Spleen (tissue), 11 donors: ENCODE measurements at regions not wholly inside any gene's neighbourhood (a gene's known extent, or its start where the extent isn't known, plus 50 kb on each side); places are given as distances from the start of the nearest gene placed in this dataset.

Source experiments
- DNase-seq: peaks from one replicate; pipeline ENCODE4 v3.0.0-alpha.2; 2020
- H3K27ac ChIP-seq, 8 donors: fragments of 200-600 bp; sonication (generic) in 7 of 8; 1 replicate in 4 of 8; 2 replicates in 4 of 8; pipeline versions ENCODE4 v1.5.0 to v1.8.0; 2016 to 2021; ENCODE audit warnings: inconsistent platforms in 4 of 8, mild to moderate bottlenecking in 4 of 8, moderate library complexity in 1 of 8
- H3K27me3 ChIP-seq, 7 donors: fragments of 200-600 bp; sonication (generic) in 6 of 7; replicated peaks in 1 of 7; 1 replicate in 4 of 7; 2 replicates in 3 of 7; pipeline versions ENCODE4 v1.5.0 to v1.8.0; 2016 to 2021; ENCODE audit warnings: inconsistent platforms in 3 of 7, mild to moderate bottlenecking in 1 of 7
- H3K36me3 ChIP-seq, 6 donors: fragments of 200-600 bp; sonication (generic) in 5 of 6; 1 replicate in 4 of 6; 2 replicates in 2 of 6; pipeline versions ENCODE4 v1.5.0 to v1.8.0; 2016 to 2021; ENCODE audit warnings: inconsistent platforms in 2 of 6
- H3K4me1 ChIP-seq, 6 donors: fragments of 200-600 bp; sonication (generic) in 5 of 6; 1 replicate in 3 of 6; 2 replicates in 3 of 6; pipeline versions ENCODE4 v1.5.0 to v1.8.0; 2016 to 2021; ENCODE audit warnings: inconsistent platforms in 3 of 6
- H3K4me3 ChIP-seq, 8 donors: fragments of 200-600 bp; sonication (generic) in 7 of 8; 1 replicate in 4 of 8; 2 replicates in 4 of 8; pipeline versions ENCODE4 v1.5.0 to v1.8.0; 2016 to 2021; ENCODE audit warnings: inconsistent platforms in 4 of 8, mild to moderate bottlenecking in 4 of 8, moderate library complexity in 2 of 8
- H3K9me3 ChIP-seq, 8 donors: fragments of 200-600 bp; sonication (generic) in 7 of 8; 1 replicate in 4 of 8; 2 replicates in 4 of 8; pipeline versions ENCODE4 v1.5.0 to v1.8.0; 2016 to 2021; ENCODE audit warnings: inconsistent platforms in 4 of 8
- POLR2A ChIP-seq, 3 donors: fragments of 450-650 bp; IDR thresholded peaks; one replicate each; pipeline ENCODE4 v1.5.1; 2017; ENCODE audit warnings: antibody characterized with exemption in 3 of 3, mild to moderate bottlenecking in 1 of 3
- POLR2AphosphoS5 ChIP-seq, 3 donors: sonication (generic); formaldehyde crosslinking; IDR thresholded peaks; one replicate each; pipeline ENCODE4 v1.5.1; 2017; ENCODE audit warnings: antibody characterized with exemption in 3 of 3
- WGBS, 5 donors: extraction: QIAGEN DNeasy Blood & Tissue Kit in 3 of 5; methylation state at CpG; one replicate each; pipeline versions ENCODE4 v1.1.5 to v1.1.7; 2013 to 2018; 5-methylcytosine and 5-hydroxymethylcytosine counted together
- intact Hi-C: fragments of 100-400 bp; cut with DNase I; formaldehyde crosslinking; loops from one replicate; pipeline ENCODE4 v1.15.0; 2023; ENCODE audit warnings: low total_unique reads
- TF ChIP-seq, protein P1 (sequence below), 11 experiments: fragments of 200-600 bp in 7 of 11; fragments of 450-650 bp in 4 of 11; sonication (generic) in 4 of 11; IDR thresholded peaks in 8 of 11; conservative IDR thresholded peaks in 3 of 11; 1 replicate in 7 of 11; 2 replicates in 4 of 11; pipeline versions ENCODE4 v1.4.0 to v1.8.0; 2016 to 2021; ENCODE audit warnings: antibody characterized with exemption in 11 of 11, inconsistent platforms in 4 of 11, mild to moderate bottlenecking in 1 of 11
- donor health status: healthy with polysubstance abuse.
- donor health status: DM: no; HTN: no; CAD: no; lungs with moderate emphysema.
- donor health status: DM: no; HTN: no; CAD: no.
- donor health status: Bipolar disorder and iron deficiency.
- donor health status: healthy.
- donor health status: DM: no; HTN: no; CAD: no.
- donor health status: DM: yes; HTN: yes; CAD: no.

DNA sequence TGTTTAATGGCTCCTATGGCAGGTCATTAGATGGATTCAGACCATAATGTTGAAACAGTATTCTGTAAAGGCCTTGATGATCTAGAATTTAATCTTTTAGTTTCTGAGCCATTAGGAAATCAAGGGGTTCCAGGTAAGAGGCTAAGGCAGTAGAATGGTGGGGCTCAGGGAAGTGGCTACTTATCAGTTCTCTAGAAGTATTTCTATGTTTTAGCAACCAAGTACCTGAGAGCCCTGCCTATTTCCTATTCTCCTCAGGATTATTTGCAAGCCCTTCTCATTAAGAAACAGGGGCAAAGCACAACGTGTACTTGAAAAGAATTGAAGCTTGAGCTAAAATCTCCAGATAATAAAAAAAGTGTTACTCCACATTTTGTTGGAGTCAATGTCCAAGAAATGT is 646.5 kb downstream of the RNF144B start:
- 54 to 76% (median 67%) methylated on average over 1 of the region's 1 CpG for whole genome bisulfite sequencing, 5 donors
- no peaks in the 10 kb centered on the region for H3K4me1 ChIP-seq
- TF ChIP-seq POLR2AphosphoS5 (IDR thresholded peaks at IDR 0.05): no peak
- TF ChIP-seq, protein P1, sequence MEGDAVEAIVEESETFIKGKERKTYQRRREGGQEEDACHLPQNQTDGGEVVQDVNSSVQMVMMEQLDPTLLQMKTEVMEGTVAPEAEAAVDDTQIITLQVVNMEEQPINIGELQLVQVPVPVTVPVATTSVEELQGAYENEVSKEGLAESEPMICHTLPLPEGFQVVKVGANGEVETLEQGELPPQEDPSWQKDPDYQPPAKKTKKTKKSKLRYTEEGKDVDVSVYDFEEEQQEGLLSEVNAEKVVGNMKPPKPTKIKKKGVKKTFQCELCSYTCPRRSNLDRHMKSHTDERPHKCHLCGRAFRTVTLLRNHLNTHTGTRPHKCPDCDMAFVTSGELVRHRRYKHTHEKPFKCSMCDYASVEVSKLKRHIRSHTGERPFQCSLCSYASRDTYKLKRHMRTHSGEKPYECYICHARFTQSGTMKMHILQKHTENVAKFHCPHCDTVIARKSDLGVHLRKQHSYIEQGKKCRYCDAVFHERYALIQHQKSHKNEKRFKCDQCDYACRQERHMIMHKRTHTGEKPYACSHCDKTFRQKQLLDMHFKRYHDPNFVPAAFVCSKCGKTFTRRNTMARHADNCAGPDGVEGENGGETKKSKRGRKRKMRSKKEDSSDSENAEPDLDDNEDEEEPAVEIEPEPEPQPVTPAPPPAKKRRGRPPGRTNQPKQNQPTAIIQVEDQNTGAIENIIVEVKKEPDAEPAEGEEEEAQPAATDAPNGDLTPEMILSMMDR (IDR thresholded peaks at IDR 0.05 in 8 of 11, conservative IDR thresholded peaks at IDR 0.05 in 3 of 11): no peak
- TF ChIP-seq POLR2A (IDR thresholded peaks at IDR 0.05): no peak
- H3K27ac ChIP-seq: no peak overlapping the region
- H3K36me3 ChIP-seq: no peaks in the 10 kb centered on the region
- H3K27me3 ChIP-seq: no peaks in the 10 kb centered on the region
- DNase-seq: no peak
- no peak overlapping the region for H3K4me3 ChIP-seq
- intact Hi-C loops: no loop called here
- peaks cover 0 to 7% (median 0%) of the 10 kb centered on the region in 8 donors for H3K9me3 ChIP-seq

DNA sequence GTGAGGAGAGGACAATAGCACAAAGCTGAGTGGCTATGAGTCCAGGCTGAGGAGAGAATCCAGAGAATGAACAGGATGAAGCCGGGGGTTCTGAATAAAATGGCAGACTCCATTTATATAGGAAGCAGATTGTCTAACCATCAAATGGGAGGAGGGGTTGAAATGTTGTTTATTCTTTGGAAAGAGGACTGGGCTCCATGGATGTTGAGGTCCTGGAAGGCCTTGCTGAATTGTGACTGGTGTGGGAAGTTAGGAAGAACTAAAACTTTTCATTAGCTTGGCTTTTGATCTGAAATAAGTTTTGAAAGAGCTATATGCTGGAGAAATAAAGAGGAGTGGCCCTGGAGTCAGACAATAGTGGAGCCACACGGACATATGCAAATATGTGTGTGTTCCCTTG is 647.8 kb downstream of the RNF144B start:
- no peak for TF ChIP-seq POLR2A (IDR thresholded peaks at IDR 0.05)
- TF ChIP-seq, protein P1 (IDR thresholded peaks at IDR 0.05 in 8 of 11, conservative IDR thresholded peaks at IDR 0.05 in 3 of 11): no peak
- no peak for TF ChIP-seq POLR2AphosphoS5 (IDR thresholded peaks at IDR 0.05)
- H3K27ac ChIP-seq: no peak overlapping the region
- DNase-seq: no peak
- WGBS, 5 donors: 65 to 74% (median 74%) methylated on average over 2 of the region's 2 CpGs
- H3K9me3 ChIP-seq: peaks cover 0 to 7% (median 0%) of the 10 kb centered on the region in 8 donors
- no peak overlapping the region for H3K4me3 ChIP-seq
- intact Hi-C loops: no loop called here
- H3K4me1 ChIP-seq: no peaks in the 10 kb centered on the region
- no peaks in the 10 kb centered on the region for H3K36me3 ChIP-seq
- no peaks in the 10 kb centered on the region for H3K27me3 ChIP-seq

DNA sequence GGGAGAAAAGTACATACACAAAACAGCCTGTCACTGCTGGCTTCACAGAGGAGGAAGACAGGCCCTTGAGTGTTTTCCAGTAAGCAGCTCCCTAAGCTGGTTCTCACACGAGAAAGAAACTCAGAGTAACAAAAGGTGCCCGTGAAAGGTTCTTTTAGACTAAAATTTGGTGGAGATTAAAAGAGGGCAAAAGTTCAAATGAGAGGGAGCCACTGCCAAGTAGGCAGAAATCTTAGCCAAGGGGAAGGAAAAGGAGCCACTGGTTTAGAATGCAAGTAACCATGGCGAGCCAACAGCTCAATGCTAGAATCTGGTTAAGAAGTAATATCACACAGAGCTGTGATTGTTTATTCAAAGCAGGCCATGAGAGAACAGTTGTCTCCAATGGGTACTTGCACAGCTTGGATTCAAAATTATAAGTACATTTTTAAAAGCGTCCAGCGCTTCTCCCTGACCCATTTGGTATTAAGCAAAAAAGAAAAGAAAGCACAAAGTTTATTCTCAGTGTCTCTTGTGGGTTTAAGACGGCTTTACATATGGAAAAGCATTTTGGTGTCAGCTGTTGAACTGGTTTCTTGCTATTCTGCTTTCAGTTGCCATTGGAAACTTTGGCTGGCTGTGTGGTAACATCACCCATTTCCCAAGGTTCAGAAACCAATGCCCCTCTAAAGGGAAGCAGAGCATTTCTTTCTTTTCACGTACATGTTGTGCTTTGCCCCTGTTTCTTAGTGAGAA is 648.5 kb downstream of the RNF144B start:
- no peaks in the 10 kb centered on the region for H3K36me3 ChIP-seq
- H3K9me3 ChIP-seq: peaks cover 0 to 7% (median 0%) of the 10 kb centered on the region in 8 donors
- WGBS, 5 donors: 62 to 76% (median 69%) methylated on average over 7 of the region's 7 CpGs
- no peaks in the 10 kb centered on the region for H3K4me1 ChIP-seq
- no peak overlapping the region for H3K4me3 ChIP-seq
- H3K27me3 ChIP-seq: no peaks in the 10 kb centered on the region
- TF ChIP-seq, protein P1 (IDR thresholded peaks at IDR 0.05 in 8 of 11, conservative IDR thresholded peaks at IDR 0.05 in 3 of 11): no peak
- TF ChIP-seq POLR2A (IDR thresholded peaks at IDR 0.05) (no peak), POLR2AphosphoS5 (IDR thresholded peaks at IDR 0.05) (no peak)
- DNase-seq: no peak
- intact Hi-C loops: no loop called here
- H3K27ac ChIP-seq: peak overlapping the region in 3 of 8 donors; percentile 12 to 24 (median 22)

DNA sequence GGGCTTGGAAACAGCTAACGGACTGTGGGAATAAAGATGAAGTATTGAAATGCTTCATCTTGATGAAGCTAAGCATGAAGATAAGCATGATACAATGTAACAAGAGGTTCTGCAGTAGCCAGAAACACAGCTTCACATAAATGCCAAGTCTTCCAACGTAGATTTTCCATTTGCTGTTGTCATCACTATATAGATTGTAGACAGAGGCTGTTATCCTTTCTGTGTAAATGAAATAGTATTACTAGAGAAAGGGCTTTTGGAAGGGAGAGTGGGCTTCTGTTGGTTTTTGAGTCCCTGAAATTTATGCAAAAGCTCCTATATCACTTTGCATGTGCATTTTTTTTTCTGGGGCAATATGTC is 649.0 kb downstream of the RNF144B start:
- no peak overlapping the region for H3K4me3 ChIP-seq
- peaks cover 0 to 7% (median 0%) of the 10 kb centered on the region in 8 donors for H3K9me3 ChIP-seq
- H3K4me1 ChIP-seq: no peaks in the 10 kb centered on the region
- 60 to 73% (median 66%) methylated on average over 2 of the region's 2 CpGs for WGBS, 5 donors
- TF ChIP-seq, protein P1 (IDR thresholded peaks at IDR 0.05 in 8 of 11, conservative IDR thresholded peaks at IDR 0.05 in 3 of 11): no peak
- H3K27me3 ChIP-seq: no peaks in the 10 kb centered on the region
- no peak overlapping the region for H3K27ac ChIP-seq
- H3K36me3 ChIP-seq: no peaks in the 10 kb centered on the region
- intact Hi-C loops: no loop called here
- DNase-seq: no peak
